B cell (primary cell): ENCODE measurements at regions not wholly inside any gene's neighbourhood (a gene's known extent, or its start where the extent isn't known, plus 50 kb on each side); places are given as distances from the start of the nearest gene placed in this dataset.

Source experiments
- ATAC-seq: fragments of 200-7000 bp; cut with Tn5 transposase; one replicate; pipeline ENCODE4 v1.10.0; 2021; ENCODE audit warnings: low read depth, mild to moderate bottlenecking, moderate number of reproducible peaks, moderate library complexity
- CTCF ChIA-PET: fragments of 350-600 bp; sonication (Branson Sonifier 250); formaldehyde crosslinking; loops from one replicate; lab custom pipeline; 2021; ENCODE audit warnings: antibody characterized with exemption, inconsistent platforms; lab: Charles Lee
- POLR2A ChIA-PET: fragments of 350-600 bp; sonication (Branson Sonifier 250); formaldehyde crosslinking; loops from one replicate; lab custom pipeline; 2021; ENCODE audit warnings: antibody characterized with exemption; lab: Charles Lee
- DNase-seq: peaks from one replicate; pipeline ENCODE4 v3.0.0; 2013
- H2AFZ ChIP-seq: 2 replicates; pipeline ENCODE4 v1.6.1; 2012; ENCODE audit warnings: mild to moderate bottlenecking, low read depth, low read length; ENCODE audit not compliant: insufficient read depth, poor library complexity, severe bottlenecking
- H3K27ac ChIP-seq, 2 donors: 1 replicate in 1 of 2; 2 replicates in 1 of 2; pipeline ENCODE4 v1.5.1; 2012 to 2013; ENCODE audit warnings: low read length in 2 of 2, mild to moderate bottlenecking in 2 of 2, moderate library complexity in 1 of 2
- H3K27me3 ChIP-seq, 4 experiments: fragments of 200-600 bp in 1 of 4; sonication (generic) in 1 of 4; replicated peaks in 1 of 4; 1 replicate in 2 of 4; 2 replicates in 2 of 4; pipeline versions ENCODE4 v1.6.1 to v1.7.0; 2013 to 2016; ENCODE audit warnings: low read length in 3 of 4, mild to moderate bottlenecking in 2 of 4, mixed read lengths in 1 of 4, moderate library complexity in 1 of 4; ENCODE audit not compliant: insufficient read depth in 4 of 4, control insufficient read depth in 3 of 4; ENCODE audit errors: control extremely low read depth in 1 of 4
- H3K36me3 ChIP-seq, 2 experiments: replicated peaks in 1 of 2; 1 replicate in 1 of 2; 2 replicates in 1 of 2; pipeline versions ENCODE4 v1.6.1 to v1.7.1; 2013; ENCODE audit warnings: low read length in 1 of 2; ENCODE audit not compliant: insufficient read depth in 2 of 2, control insufficient read depth in 1 of 2; ENCODE audit errors: control extremely low read depth in 1 of 2, extremely low read depth in 1 of 2
- H3K4me1 ChIP-seq, 2 donors: fragments of 200-600 bp in 1 of 2; sonication (generic) in 1 of 2; 1 replicate in 1 of 2; 2 replicates in 1 of 2; pipeline versions ENCODE4 v1.5.1 to v1.6.1; 2013 to 2017; ENCODE audit warnings: low read length in 2 of 2; ENCODE audit not compliant: control insufficient read depth in 2 of 2, insufficient read depth in 2 of 2
- H3K4me2 ChIP-seq: replicated peaks from 2 replicates; pipeline ENCODE3; 2012; ENCODE audit warnings: mild to moderate bottlenecking, low read depth, low read length; ENCODE audit not compliant: poor library complexity, severe bottlenecking
- H3K4me3 ChIP-seq, 5 experiments: fragments of 200-600 bp in 1 of 5; sonication (generic) in 1 of 5; 1 replicate in 3 of 5; 2 replicates in 2 of 5; pipeline versions ENCODE4 v1.5.1 to v1.7.0; 2011 to 2016; ENCODE audit warnings: low read length in 4 of 5, mild to moderate bottlenecking in 4 of 5, low read depth in 2 of 5, control low read depth in 1 of 5, moderate library complexity in 1 of 5; ENCODE audit not compliant: insufficient read depth in 1 of 5; ENCODE audit errors: control extremely low read depth in 1 of 5, extremely low read depth in 1 of 5
- H3K79me2 ChIP-seq: fragments of 200-600 bp; sonication (generic); one replicate; pipeline ENCODE4 v1.6.0; 2016; ENCODE audit warnings: low read length; ENCODE audit not compliant: control insufficient read depth, insufficient read depth
- H3K9ac ChIP-seq: fragments of 200-600 bp; sonication (generic); 2 replicates; pipeline ENCODE4 v1.6.1; 2017; ENCODE audit warnings: mild to moderate bottlenecking, low read length, moderate library complexity
- H3K9me3 ChIP-seq, 3 donors: one replicate each; pipeline versions ENCODE4 v1.6.1 to v1.7.1; 2013; ENCODE audit warnings: low read length in 2 of 3; ENCODE audit not compliant: control insufficient read depth in 2 of 3, insufficient read depth in 1 of 3; ENCODE audit errors: control extremely low read depth in 1 of 3
- H4K20me1 ChIP-seq: 2 replicates; pipeline ENCODE4 v1.6.0; 2012; ENCODE audit warnings: mild to moderate bottlenecking, low read length; ENCODE audit not compliant: insufficient read depth, control insufficient read depth, poor library complexity, severe bottlenecking
- H3K27ac Mint-ChIP-seq: one replicate; pipeline ENCODE4 v1.8.0; 2021; ENCODE audit warnings: mixed read lengths
- H3K27me3 Mint-ChIP-seq: one replicate; pipeline ENCODE4 v1.8.0; 2021; ENCODE audit warnings: mixed read lengths
- H3K4me1 Mint-ChIP-seq: one replicate; pipeline ENCODE4 v1.8.0; 2021; ENCODE audit warnings: mixed read lengths
- H3K4me3 Mint-ChIP-seq: one replicate; pipeline ENCODE4 v1.8.0; 2021; ENCODE audit warnings: mixed read lengths
- H3K9me3 Mint-ChIP-seq: one replicate; pipeline ENCODE4 v1.8.0; 2022; ENCODE audit warnings: mixed read lengths; ENCODE audit not compliant: insufficient read depth
- CTCF ChIP-seq: fragments of 200-600 bp; IDR thresholded peaks from one replicate; pipeline ENCODE4 v1.8.0; 2022; ENCODE audit warnings: antibody characterized with exemption, mild to moderate bottlenecking
- EZH2 ChIP-seq: IDR thresholded peaks from 2 replicates; pipeline ENCODE4 v1.6.1; 2012; ENCODE audit warnings: borderline replicate concordance, low read depth, mild to moderate bottlenecking, moderate library complexity, low read length; ENCODE audit not compliant: insufficient read depth, poor library complexity, severe bottlenecking
- WGBS: methylation state at CpG from one replicate; pipeline ENCODE4 v1.1.5; 2013; ENCODE audit warnings: missing lambda C conversion rate; ENCODE audit not compliant: insufficient coverage; 5-methylcytosine and 5-hydroxymethylcytosine counted together
- intact Hi-C: fragments of 100-400 bp; cut with micrococcal nuclease; formaldehyde crosslinking; loops from one replicate; pipeline ENCODE4 v1.10.0; 2022

- no peaks in the 10 kb centered on the region for H4K20me1 ChIP-seq
- ChIA-PET POLR2A (no interaction called here), CTCF (interaction anchor here (0.6 kb wide), 1 partner anchor 64 kb away, joined by 4 read pairs; no protein-coding TSS in a partner anchor)
- intact Hi-C loops: no loop called here
- H3K4me3 ChIP-seq: no peak overlapping the region
- ATAC-seq: no peak
- no peak overlapping the region for H2AFZ ChIP-seq
- Mint-ChIP-seq H3K4me3 (no peak overlapping the region), H3K27ac (no peak overlapping the region), H3K27me3 (peaks cover 22% of the 10 kb centered on the region), H3K9me3 (peaks cover 12% of the 10 kb centered on the region), H3K4me1 (no peaks in the 10 kb centered on the region)
- DNase-seq: no peak
- H3K9ac ChIP-seq: no peak overlapping the region
- WGBS: no CpG with 5 or more reads among the region's 2 CpGs
- no peaks in the 10 kb centered on the region for H3K4me1 ChIP-seq
- no peaks in the 10 kb centered on the region for H3K27me3 ChIP-seq
- TF ChIP-seq CTCF (no peak), EZH2 (no peak)
- no peaks in the 10 kb centered on the region for H3K79me2 ChIP-seq
- H3K4me2 ChIP-seq: no peak overlapping the region
- peaks cover 0 to 17% (median 13%) of the 10 kb centered on the region in 3 donors for H3K9me3 ChIP-seq
- H3K27ac ChIP-seq: no peak overlapping the region
- H3K36me3 ChIP-seq: no peaks in the 10 kb centered on the region
Observed at GRCh38 chr3:41125258-41125657, 74.0 kb upstream of the CTNNB1 start.

GRCh38 chr3:41126472-41126871, 72.8 kb upstream of the CTNNB1 start:
- H3K9ac ChIP-seq: no peak overlapping the region
- POLR2A ChIA-PET: no interaction called here
- H3K9me3 ChIP-seq: peaks cover 0 to 17% (median 13%) of the 10 kb centered on the region in 3 donors
- CTCF ChIA-PET: interaction anchor here (1.0 kb wide), 1 partner anchor 11 kb away, joined by 3 read pairs; no protein-coding TSS in a partner anchor
- no peaks in the 10 kb centered on the region for H3K27me3 ChIP-seq
- Mint-ChIP-seq H3K9me3 (peaks cover 12% of the 10 kb centered on the region), H3K4me3 (no peak overlapping the region), H3K27me3 (peaks cover 21% of the 10 kb centered on the region), H3K4me1 (no peaks in the 10 kb centered on the region), H3K27ac (no peak overlapping the region)
- no peaks in the 10 kb centered on the region for H3K79me2 ChIP-seq
- DNase-seq (no peak), ATAC-seq (no peak)
- WGBS: 97% methylated on average over 3 of the region's 4 CpGs
- no peak for TF ChIP-seq EZH2
- no peak for TF ChIP-seq CTCF
- no peaks in the 10 kb centered on the region for H3K36me3 ChIP-seq
- H3K27ac ChIP-seq: no peak overlapping the region
- no peak overlapping the region for H3K4me3 ChIP-seq
- H3K4me2 ChIP-seq: no peak overlapping the region
- no peak overlapping the region for H2AFZ ChIP-seq
- H4K20me1 ChIP-seq: no peaks in the 10 kb centered on the region
- intact Hi-C loops: no loop called here
- H3K4me1 ChIP-seq: no peaks in the 10 kb centered on the region
